GM23338 (cell line): ENCODE measurements at regions not wholly inside any gene's neighbourhood (a gene's known extent, or its start where the extent isn't known, plus 50 kb on each side); places are given as distances from the start of the nearest gene placed in this dataset.

Source experiments
- EZH2 ChIP-seq: fragments of 200-600 bp; sonication (generic); IDR thresholded peaks from one replicate; pipeline ENCODE4 v1.8.0; 2017; ENCODE audit warnings: antibody characterized with exemption, mild to moderate bottlenecking, low read depth; ENCODE audit not compliant: unreplicated experiment
- EZH2phosphoT487 ChIP-seq: fragments of 200-600 bp; sonication (generic); IDR thresholded peaks from one replicate; pipeline ENCODE4 v1.8.1; 2018; ENCODE audit warnings: antibody characterized with exemption; ENCODE audit not compliant: unreplicated experiment

DNA sequence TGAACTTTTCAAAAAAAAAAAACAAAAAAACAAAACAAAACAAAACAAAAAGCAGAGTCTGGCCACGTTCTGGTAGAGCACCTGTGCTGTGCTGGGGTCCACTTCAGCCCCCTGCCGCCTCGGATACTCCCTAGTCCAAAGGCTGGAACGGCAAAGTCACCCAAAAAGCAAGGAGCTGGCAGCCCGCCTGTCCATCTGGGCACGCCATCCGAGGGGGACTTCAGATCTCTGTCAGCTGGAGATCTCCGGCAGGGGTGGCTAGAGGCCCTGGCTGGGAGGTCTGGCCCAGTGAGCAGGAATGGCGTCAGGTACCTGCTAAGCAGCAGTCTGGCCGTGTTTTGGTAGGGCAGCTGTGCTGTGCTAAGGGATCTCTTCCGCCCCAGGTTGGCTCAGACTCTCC, 152.3 kb upstream of the ZNF516 start:
- TF ChIP-seq EZH2 (no peak), EZH2phosphoT487 (no peak)
